OCI-LY7 (cell line): ENCODE measurements at regions not wholly inside any gene's neighbourhood (a gene's known extent, or its start where the extent isn't known, plus 50 kb on each side); places are given as distances from the start of the nearest gene placed in this dataset.
"Not testable (repeated sequence)": the region's sequence is repeated elsewhere in the genome, so short reads cannot be mapped to it uniquely, and the experiment has no call there.

Experiments used
- EZH2phosphoT487 ChIP-seq: fragments of 200-600 bp; sonication (generic); IDR thresholded peaks from 2 replicates; pipeline ENCODE4 v1.6.1; 2018; ENCODE audit warnings: low read depth, borderline replicate concordance, mild to moderate bottlenecking, mixed run types, antibody characterized with exemption, low read length, moderate library complexity, mixed read lengths
- TF ChIP-seq, protein P1 (sequence below): fragments of 200-600 bp; sonication (generic); conservative IDR thresholded peaks from 2 replicates; pipeline ENCODE4 v1.5.1; 2014; ENCODE audit warnings: mild to moderate bottlenecking, antibody characterized with exemption, low read length, moderate library complexity, mixed read lengths

DNA sequence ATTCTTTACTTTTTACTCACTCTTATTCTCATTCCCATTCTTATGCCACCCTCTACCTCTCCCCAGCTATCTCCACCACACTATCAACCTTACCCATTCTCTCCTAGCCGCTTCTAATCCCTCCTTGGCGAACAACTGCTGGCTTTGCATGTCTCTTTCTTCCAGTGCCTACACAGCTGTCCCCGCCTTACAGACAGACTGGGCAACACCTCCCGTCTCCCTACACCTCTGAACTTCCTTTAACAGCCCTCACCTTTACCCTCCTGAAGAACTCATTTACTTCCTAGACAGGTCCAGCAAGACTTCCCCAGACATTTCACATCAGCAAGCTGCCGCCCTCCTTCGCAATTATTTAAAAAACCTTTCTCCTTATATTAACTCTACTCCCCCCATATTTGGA, 274.9 kb upstream of the GRID2 start:
- not testable (repeated sequence) for TF ChIP-seq EZH2phosphoT487
- TF ChIP-seq, protein P1, sequence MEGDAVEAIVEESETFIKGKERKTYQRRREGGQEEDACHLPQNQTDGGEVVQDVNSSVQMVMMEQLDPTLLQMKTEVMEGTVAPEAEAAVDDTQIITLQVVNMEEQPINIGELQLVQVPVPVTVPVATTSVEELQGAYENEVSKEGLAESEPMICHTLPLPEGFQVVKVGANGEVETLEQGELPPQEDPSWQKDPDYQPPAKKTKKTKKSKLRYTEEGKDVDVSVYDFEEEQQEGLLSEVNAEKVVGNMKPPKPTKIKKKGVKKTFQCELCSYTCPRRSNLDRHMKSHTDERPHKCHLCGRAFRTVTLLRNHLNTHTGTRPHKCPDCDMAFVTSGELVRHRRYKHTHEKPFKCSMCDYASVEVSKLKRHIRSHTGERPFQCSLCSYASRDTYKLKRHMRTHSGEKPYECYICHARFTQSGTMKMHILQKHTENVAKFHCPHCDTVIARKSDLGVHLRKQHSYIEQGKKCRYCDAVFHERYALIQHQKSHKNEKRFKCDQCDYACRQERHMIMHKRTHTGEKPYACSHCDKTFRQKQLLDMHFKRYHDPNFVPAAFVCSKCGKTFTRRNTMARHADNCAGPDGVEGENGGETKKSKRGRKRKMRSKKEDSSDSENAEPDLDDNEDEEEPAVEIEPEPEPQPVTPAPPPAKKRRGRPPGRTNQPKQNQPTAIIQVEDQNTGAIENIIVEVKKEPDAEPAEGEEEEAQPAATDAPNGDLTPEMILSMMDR = not testable (repeated sequence)
